HCT116 (cell line): ENCODE measurements at regions not wholly inside any gene's neighbourhood (a gene's known extent, or its start where the extent isn't known, plus 50 kb on each side); places are given as distances from the start of the nearest gene placed in this dataset.

Experiments used
- ATAC-seq: fragments of 200-7000 bp; cut with Tn5 transposase; 2 replicates; pipeline ENCODE4 v1.9.1; 2020; ENCODE audit warnings: mild to moderate bottlenecking, moderate library complexity
- BruUV-seq: library from RNA; stranded (reverse); fragments of 400-500 nt; replicated peaks from 2 replicates; lab custom pipeline; 2021; lab: Mats Ljungman, UMichigan
- CTCF ChIA-PET: fragments of 300-600 bp; sonication (Branson Sonifier 250); formaldehyde crosslinking; loops from one replicate; lab custom pipeline; 2021; ENCODE audit warnings: antibody characterized with exemption; lab: Charles Lee
- POLR2A ChIA-PET: fragments of 300-600, 350-600 bp; sonication (Branson Sonifier 250); formaldehyde crosslinking; loops from one replicate; lab custom pipeline; 2021; ENCODE audit warnings: antibody characterized with exemption; lab: Charles Lee
- RAD21 ChIA-PET, 2 experiments: fragments of 300-600 bp; sonication (Branson Sonifier 250); formaldehyde crosslinking; loops; one replicate each; lab custom pipeline; 2023; ENCODE audit warnings: low total read pairs in 2 of 2; ENCODE audit not compliant: uncharacterized antibody in 2 of 2, unreplicated experiment in 2 of 2, low non-redundant PET in 1 of 2; lab: Charles Lee
- DNase-seq: peaks from one replicate; pipeline ENCODE4 v3.0.0-alpha.2; 2010; ENCODE audit warnings: low read depth, low spot score
- H2AFZ ChIP-seq: fragments of 200-600 bp; shearing (Covaris generic), sonication (generic); 2 replicates; pipeline ENCODE4 v1.6.1; 2017; ENCODE audit warnings: low read depth, mixed run types, mixed read lengths, antibody characterized with exemption, low read length; ENCODE audit not compliant: poor library complexity, severe bottlenecking
- H3K27ac ChIP-seq: 2 replicates; pipeline ENCODE4 v1.5.1; 2012; ENCODE audit warnings: low read depth, low read length
- H3K27me3 ChIP-seq: fragments of 200-600 bp; sonication (generic); 2 replicates; pipeline ENCODE4 v1.6.1; 2016; ENCODE audit warnings: mixed run types, low read length, mixed read lengths; ENCODE audit not compliant: insufficient read depth
- H3K36me3 ChIP-seq, 2 experiments: fragments of 200-500 bp in 1 of 2; fragments of 200-600 bp in 1 of 2; sonication (Bioruptor generic) in 1 of 2; sonication (generic) in 1 of 2; 2 replicates each; pipeline versions ENCODE4 v1.5.1 to v1.6.1; 2014 to 2016; ENCODE audit warnings: low read length in 2 of 2, inconsistent platforms in 1 of 2, mixed read lengths in 1 of 2, mixed run types in 1 of 2; ENCODE audit not compliant: insufficient read depth in 2 of 2, control insufficient read depth in 1 of 2
- H3K4me1 ChIP-seq, 2 experiments: fragments of 200-600 bp in 1 of 2; sonication (generic) in 1 of 2; 2 replicates each; pipeline versions ENCODE4 v1.5.1 to v1.6.1; 2012 to 2017; ENCODE audit warnings: low read length in 2 of 2, inconsistent platforms in 1 of 2, mild to moderate bottlenecking in 1 of 2, mixed read lengths in 1 of 2, mixed run types in 1 of 2, moderate library complexity in 1 of 2; ENCODE audit not compliant: insufficient read depth in 2 of 2, control insufficient read depth in 1 of 2
- H3K4me2 ChIP-seq: fragments of 200-600 bp; sonication (generic); 2 replicates; pipeline ENCODE4 v1.6.1; 2017; ENCODE audit warnings: mixed run types, low read length, mixed read lengths
- H3K4me3 ChIP-seq, 2 experiments: fragments of 200-600 bp in 1 of 2; sonication (generic) in 1 of 2; replicated peaks in 1 of 2; 2 replicates each; pipeline ENCODE4 v1.5.1; 2011 to 2016; ENCODE audit warnings: low read length in 2 of 2, control low read depth in 1 of 2, low read depth in 1 of 2, mild to moderate bottlenecking in 1 of 2, mixed read lengths in 1 of 2, mixed run types in 1 of 2
- H3K79me2 ChIP-seq: fragments of 200-600 bp; sonication (generic); 2 replicates; pipeline ENCODE4 v1.6.1; 2017; ENCODE audit warnings: mild to moderate bottlenecking, mixed run types, low read length, moderate library complexity, mixed read lengths; ENCODE audit not compliant: insufficient read depth
- H3K9ac ChIP-seq: fragments of 200-600 bp; sonication (generic); 2 replicates; pipeline ENCODE4 v1.6.1; 2016; ENCODE audit warnings: low read length, mixed read lengths
- H3K9me2 ChIP-seq: fragments of 200-600 bp; sonication (generic), shearing (Covaris generic); 2 replicates; pipeline ENCODE4 v1.6.1; 2017; ENCODE audit warnings: mixed run types, mild to moderate bottlenecking, moderate library complexity; ENCODE audit not compliant: insufficient read depth
- H3K9me3 ChIP-seq, 2 experiments: fragments of 200-500 bp in 1 of 2; fragments of 200-600 bp in 1 of 2; sonication (Bioruptor generic) in 1 of 2; sonication (generic) in 1 of 2; 2 replicates each; pipeline ENCODE4 v1.6.1; 2014 to 2017; ENCODE audit warnings: low read length in 2 of 2, mixed read lengths in 2 of 2, inconsistent platforms in 1 of 2, low read depth in 1 of 2, mild to moderate bottlenecking in 1 of 2, mixed run types in 1 of 2, moderate library complexity in 1 of 2; ENCODE audit not compliant: control insufficient read depth in 1 of 2, insufficient read depth in 1 of 2
- H4K20me1 ChIP-seq: fragments of 200-600 bp; sonication (generic), shearing (Covaris generic); 2 replicates; pipeline ENCODE4 v1.6.1; 2017; ENCODE audit warnings: mixed run types, mild to moderate bottlenecking, moderate library complexity; ENCODE audit not compliant: insufficient read depth
- CBX3 ChIP-seq: IDR thresholded peaks from 2 replicates; pipeline ENCODE4 v1.6.1; 2012; ENCODE audit warnings: low read depth
- EGR1 ChIP-seq: IDR thresholded peaks from 2 replicates; pipeline ENCODE4 v1.6.1; 2012; ENCODE audit warnings: low read depth
- EZH2phosphoT487 ChIP-seq: fragments of 200-600 bp; IDR thresholded peaks from 2 replicates; pipeline ENCODE4 v1.6.1; 2018; ENCODE audit warnings: antibody characterized with exemption, borderline replicate concordance
- FOSL1 ChIP-seq: IDR thresholded peaks from 2 replicates; pipeline ENCODE4 v1.6.1; 2012; ENCODE audit warnings: low read depth
- JUND ChIP-seq: IDR thresholded peaks from 2 replicates; pipeline ENCODE4 v1.6.1; 2012
- POLR2A ChIP-seq: IDR thresholded peaks from 2 replicates; pipeline ENCODE4 v1.7.0; 2011; ENCODE audit warnings: borderline replicate concordance; ENCODE audit not compliant: insufficient read depth, insufficient read length; ENCODE audit errors: extremely low read depth
- SP1 ChIP-seq: IDR thresholded peaks from 2 replicates; pipeline ENCODE4 v1.6.1; 2012; ENCODE audit warnings: low read depth
- TCF7L2 ChIP-seq: IDR thresholded peaks from 2 replicates; pipeline ENCODE4 v1.7.0; 2011; ENCODE audit warnings: borderline replicate concordance, inconsistent platforms; ENCODE audit not compliant: insufficient read depth, insufficient read length; ENCODE audit errors: extremely low read depth
- YY1 ChIP-seq: IDR thresholded peaks from 2 replicates; pipeline ENCODE4 v1.6.1; 2011; ENCODE audit warnings: low read length, low read depth, moderate library complexity, mild to moderate bottlenecking; ENCODE audit not compliant: insufficient replicate concordance; ENCODE audit errors: extremely low read depth
- ZNF274 ChIP-seq: fragments of 200-500 bp; sonication (Bioruptor generic); IDR thresholded peaks from 2 replicates; pipeline ENCODE4 v1.6.1; 2014; ENCODE audit warnings: mild to moderate bottlenecking, low read depth, low read length, inconsistent platforms
- intact Hi-C: fragments of 100-400 bp; cut with micrococcal nuclease; formaldehyde crosslinking; loops from 2 replicates; pipeline ENCODE4 v1.10.0; 2022
- TF ChIP-seq, protein P1 (sequence below), 3 experiments: fragments of 200-600 bp in 1 of 3; sonication (generic) in 1 of 3; IDR thresholded peaks in 2 of 3; conservative IDR thresholded peaks in 1 of 3; 2 replicates each; pipeline ENCODE4 v1.5.1; 2012 to 2017; ENCODE audit warnings: low read depth in 2 of 3, low read length in 2 of 3, antibody characterized with exemption in 1 of 3, borderline replicate concordance in 1 of 3, control low read depth in 1 of 3, mild to moderate bottlenecking in 1 of 3, mixed read lengths in 1 of 3, mixed run types in 1 of 3, moderate library complexity in 1 of 3; ENCODE audit not compliant: insufficient read depth in 1 of 3
- TF ChIP-seq, protein P2 (sequence below): IDR thresholded peaks from 2 replicates; pipeline ENCODE4 v1.6.1; 2012

DNA sequence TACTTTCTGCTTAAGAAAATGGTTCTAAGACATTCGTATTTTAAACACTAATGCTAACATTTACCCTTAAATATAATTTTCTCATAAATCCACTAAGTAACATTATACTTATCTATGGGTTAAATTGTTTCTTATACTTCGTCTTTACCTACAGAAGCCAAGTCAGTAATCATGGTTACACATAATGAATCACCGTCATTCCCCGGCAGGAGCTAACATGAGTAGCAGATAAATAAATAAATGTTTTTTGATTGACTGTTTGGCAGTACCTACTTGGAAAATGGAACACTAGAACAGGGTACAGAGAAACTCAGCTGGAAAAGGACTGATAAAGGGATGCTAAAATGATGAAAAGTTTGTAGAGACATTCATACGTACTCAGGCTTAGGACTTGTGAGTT, 430.4 kb downstream of the ACTRT1 start:
- H3K9ac ChIP-seq, result no peak overlapping the region
- no peaks in the 10 kb centered on the region for H3K9me2 ChIP-seq
- H4K20me1 ChIP-seq, result no peaks in the 10 kb centered on the region
- intact Hi-C loops, result no loop called here
- no peak for DNase-seq
- H3K4me2 ChIP-seq, result no peak overlapping the region
- no peaks in the 10 kb centered on the region for H3K36me3 ChIP-seq
- CTCF ChIA-PET, result no interaction called here
- RAD21 ChIA-PET, result no interaction called here
- POLR2A ChIA-PET, result no interaction called here
- H3K27me3 ChIP-seq, result no peaks in the 10 kb centered on the region
- no peaks in the 10 kb centered on the region for H3K79me2 ChIP-seq
- no peak overlapping the region for H3K27ac ChIP-seq
- TF ChIP-seq EGR1 (no peak), JUND (no peak), YY1 (no peak), SP1 (no peak), CBX3 (no peak), POLR2A (no peak), TCF7L2 (no peak), FOSL1 (no peak), EZH2phosphoT487 (no peak), ZNF274 (no peak)
- TF ChIP-seq, protein P1, sequence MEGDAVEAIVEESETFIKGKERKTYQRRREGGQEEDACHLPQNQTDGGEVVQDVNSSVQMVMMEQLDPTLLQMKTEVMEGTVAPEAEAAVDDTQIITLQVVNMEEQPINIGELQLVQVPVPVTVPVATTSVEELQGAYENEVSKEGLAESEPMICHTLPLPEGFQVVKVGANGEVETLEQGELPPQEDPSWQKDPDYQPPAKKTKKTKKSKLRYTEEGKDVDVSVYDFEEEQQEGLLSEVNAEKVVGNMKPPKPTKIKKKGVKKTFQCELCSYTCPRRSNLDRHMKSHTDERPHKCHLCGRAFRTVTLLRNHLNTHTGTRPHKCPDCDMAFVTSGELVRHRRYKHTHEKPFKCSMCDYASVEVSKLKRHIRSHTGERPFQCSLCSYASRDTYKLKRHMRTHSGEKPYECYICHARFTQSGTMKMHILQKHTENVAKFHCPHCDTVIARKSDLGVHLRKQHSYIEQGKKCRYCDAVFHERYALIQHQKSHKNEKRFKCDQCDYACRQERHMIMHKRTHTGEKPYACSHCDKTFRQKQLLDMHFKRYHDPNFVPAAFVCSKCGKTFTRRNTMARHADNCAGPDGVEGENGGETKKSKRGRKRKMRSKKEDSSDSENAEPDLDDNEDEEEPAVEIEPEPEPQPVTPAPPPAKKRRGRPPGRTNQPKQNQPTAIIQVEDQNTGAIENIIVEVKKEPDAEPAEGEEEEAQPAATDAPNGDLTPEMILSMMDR (IDR thresholded peaks at IDR 0.05 in 2 of 3, conservative IDR thresholded peaks at IDR 0.05 in 1 of 3; ENCODE audit: borderline replicate concordance in 1 of 3, insufficient read depth in 1 of 3, low read depth in 2 of 3, low read length in 2 of 3), result no peak
- TF ChIP-seq, protein P2, sequence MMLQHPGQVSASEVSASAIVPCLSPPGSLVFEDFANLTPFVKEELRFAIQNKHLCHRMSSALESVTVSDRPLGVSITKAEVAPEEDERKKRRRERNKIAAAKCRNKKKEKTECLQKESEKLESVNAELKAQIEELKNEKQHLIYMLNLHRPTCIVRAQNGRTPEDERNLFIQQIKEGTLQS, result no peak
- no peak overlapping the region for H3K4me3 ChIP-seq
- no peak overlapping the region for H2AFZ ChIP-seq
- no TSS peak for BruUV-seq
- no peaks in the 10 kb centered on the region; a peak in 1 of 4 replicates for H3K9me3 ChIP-seq
- no peaks in the 10 kb centered on the region for H3K4me1 ChIP-seq
- ATAC-seq, result no peak
